Stomach (tissue), 8 donors: ENCODE measurements at regions not wholly inside any gene's neighbourhood (a gene's known extent, or its start where the extent isn't known, plus 50 kb on each side); places are given as distances from the start of the nearest gene placed in this dataset.

Experiments used
- DNase-seq, 2 donors: peaks; one replicate each; pipeline versions ENCODE4 v3.0.0 to v3.0.0-alpha.2; 2013 to 2019
- H3K27ac ChIP-seq, 5 donors: fragments of 200-600 bp in 4 of 5; sonication (generic) in 4 of 5; one replicate each; pipeline ENCODE4 v1.5.1; 2013 to 2019; ENCODE audit warnings: mild to moderate bottlenecking in 1 of 5, moderate library complexity in 1 of 5
- H3K27me3 ChIP-seq, 3 donors: fragments of 200-600 bp; sonication (generic); one replicate each; pipeline ENCODE4 v1.5.1; 2017 to 2019; ENCODE audit warnings: mixed run types in 1 of 3
- H3K36me3 ChIP-seq, 4 donors: fragments of 200-600 bp; sonication (generic); 1 replicate in 3 of 4; 2 replicates in 1 of 4; pipeline ENCODE4 v1.5.1; 2016 to 2019
- H3K4me1 ChIP-seq, 4 donors: fragments of 200-600 bp; sonication (generic); one replicate each; pipeline ENCODE4 v1.5.1; 2016 to 2019
- H3K4me3 ChIP-seq, 4 donors: fragments of 200-600 bp; sonication (generic) in 3 of 4; one replicate each; pipeline ENCODE4 v1.5.1; 2016 to 2019; ENCODE audit warnings: mild to moderate bottlenecking in 1 of 4
- H3K9me3 ChIP-seq, 4 donors: fragments of 200-600 bp; sonication (generic); one replicate each; pipeline ENCODE4 v1.5.1; 2016 to 2019
- EP300 ChIP-seq: sonication (generic); formaldehyde crosslinking; IDR thresholded peaks from one replicate; pipeline ENCODE4 v1.6.1; 2017; ENCODE audit warnings: antibody characterized with exemption
- POLR2A ChIP-seq, 4 donors: fragments of 450-650 bp; IDR thresholded peaks; one replicate each; pipeline ENCODE4 v1.6.1; 2016; ENCODE audit warnings: antibody characterized with exemption in 4 of 4, control low read depth in 2 of 4, mild to moderate bottlenecking in 1 of 4, moderate library complexity in 1 of 4
- POLR2AphosphoS5 ChIP-seq, 3 donors: sonication (generic); formaldehyde crosslinking; IDR thresholded peaks; one replicate each; pipeline ENCODE4 v1.6.1; 2016; ENCODE audit warnings: antibody characterized with exemption in 3 of 3
- WGBS, 5 donors: extraction: QIAGEN DNeasy Blood & Tissue Kit in 3 of 5; methylation state at CpG; one replicate each; pipeline versions ENCODE4 v1.1.5 to v1.1.7; 2013 to 2018; 5-methylcytosine and 5-hydroxymethylcytosine counted together
- intact Hi-C: fragments of 100-400 bp; cut with DNase I; formaldehyde crosslinking; loops from one replicate; pipeline ENCODE4 v1.15.1; 2023; ENCODE audit warnings: low total_unique reads
- TF ChIP-seq, protein P1 (sequence below), 7 experiments: fragments of 450-650 bp in 4 of 7; fragments of 200-600 bp in 3 of 7; sonication (generic) in 3 of 7; IDR thresholded peaks; one replicate each; pipeline ENCODE4 v1.5.1; 2016 to 2019; ENCODE audit warnings: antibody characterized with exemption in 7 of 7, control low read depth in 2 of 7, mild to moderate bottlenecking in 1 of 7
- donor health status: healthy with polysubstance abuse.
- donor health status: Bipolar disorder and iron deficiency.
- donor health status: healthy.

DNA sequence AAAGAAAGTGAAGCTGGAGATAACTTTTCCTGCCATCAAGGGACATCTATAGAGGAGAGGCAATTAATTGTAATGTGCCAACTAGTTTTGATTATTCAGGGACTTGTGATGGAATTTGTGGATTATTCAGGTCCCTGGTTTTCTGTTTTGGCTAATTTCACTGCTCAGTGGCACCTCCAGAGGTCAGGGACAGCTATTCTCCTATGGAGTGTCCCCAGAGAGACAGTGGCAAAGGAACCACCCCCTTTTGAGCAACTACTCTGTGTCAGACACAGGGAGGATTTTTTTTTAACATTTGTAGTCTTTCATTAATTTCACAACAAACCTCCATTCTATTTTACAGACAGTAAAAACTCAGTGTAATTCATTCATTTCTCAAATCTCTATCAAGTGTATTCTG, 206.0 kb upstream of the SPRED2 start:
- intact Hi-C loops: no loop called here
- Histone ChIP-seq H3K9me3 (no peaks in the 10 kb centered on the region), H3K27ac (no peak overlapping the region)

DNA sequence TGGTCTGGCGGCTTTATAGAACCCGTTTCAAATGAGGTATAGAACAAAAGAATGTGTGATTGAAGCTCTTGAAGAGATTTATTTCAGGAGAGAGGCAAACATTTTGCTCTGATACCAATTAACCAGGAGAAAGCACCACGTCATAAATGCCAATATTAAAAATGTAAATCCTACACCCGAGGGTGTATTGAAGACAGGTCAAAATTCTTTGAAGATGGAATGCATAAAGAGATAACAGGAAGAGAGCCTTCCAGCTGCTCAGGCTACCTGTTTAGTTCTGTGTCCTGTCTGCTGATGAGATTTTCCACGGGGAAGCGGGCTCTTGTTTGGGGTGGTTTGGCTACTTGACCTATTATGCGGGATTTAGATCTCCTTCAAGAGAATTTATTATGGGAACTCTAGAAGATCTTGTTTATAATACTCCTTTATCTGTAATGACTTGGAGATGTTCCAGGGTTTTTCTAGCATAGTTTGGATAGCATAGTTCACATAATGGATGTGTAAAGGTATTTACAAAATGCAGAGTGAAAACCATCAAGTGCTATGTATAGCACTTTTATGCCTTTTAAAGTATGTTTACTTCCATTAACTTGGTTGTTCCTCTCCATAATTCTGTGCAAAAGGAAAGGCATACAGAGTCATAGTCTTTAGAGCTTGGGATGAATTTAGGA, 204.5 kb upstream of the SPRED2 start:
- DNase-seq: no peak
- H3K9me3 ChIP-seq: no peaks in the 10 kb centered on the region
- H3K27me3 ChIP-seq: peaks cover 0 to 24% (median 7%) of the 10 kb centered on the region in 3 donors
- intact Hi-C loops: no loop called here
- TF ChIP-seq POLR2AphosphoS5 (IDR thresholded peaks at IDR 0.05) (no peak), POLR2A (IDR thresholded peaks at IDR 0.05) (no peak), EP300 (no peak)
- TF ChIP-seq, protein P1, sequence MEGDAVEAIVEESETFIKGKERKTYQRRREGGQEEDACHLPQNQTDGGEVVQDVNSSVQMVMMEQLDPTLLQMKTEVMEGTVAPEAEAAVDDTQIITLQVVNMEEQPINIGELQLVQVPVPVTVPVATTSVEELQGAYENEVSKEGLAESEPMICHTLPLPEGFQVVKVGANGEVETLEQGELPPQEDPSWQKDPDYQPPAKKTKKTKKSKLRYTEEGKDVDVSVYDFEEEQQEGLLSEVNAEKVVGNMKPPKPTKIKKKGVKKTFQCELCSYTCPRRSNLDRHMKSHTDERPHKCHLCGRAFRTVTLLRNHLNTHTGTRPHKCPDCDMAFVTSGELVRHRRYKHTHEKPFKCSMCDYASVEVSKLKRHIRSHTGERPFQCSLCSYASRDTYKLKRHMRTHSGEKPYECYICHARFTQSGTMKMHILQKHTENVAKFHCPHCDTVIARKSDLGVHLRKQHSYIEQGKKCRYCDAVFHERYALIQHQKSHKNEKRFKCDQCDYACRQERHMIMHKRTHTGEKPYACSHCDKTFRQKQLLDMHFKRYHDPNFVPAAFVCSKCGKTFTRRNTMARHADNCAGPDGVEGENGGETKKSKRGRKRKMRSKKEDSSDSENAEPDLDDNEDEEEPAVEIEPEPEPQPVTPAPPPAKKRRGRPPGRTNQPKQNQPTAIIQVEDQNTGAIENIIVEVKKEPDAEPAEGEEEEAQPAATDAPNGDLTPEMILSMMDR (IDR thresholded peaks at IDR 0.05): no peak
- 49 to 64% (median 60%) methylated on average over 7 of the region's 7 CpGs for WGBS, 5 donors
- no peaks in the 10 kb centered on the region for H3K36me3 ChIP-seq
- no peak overlapping the region for H3K27ac ChIP-seq
- H3K4me1 ChIP-seq: peaks cover 0 to 13% (median 3%) of the 10 kb centered on the region in 4 donors
- H3K4me3 ChIP-seq: no peak overlapping the region

More for the DNA sequence above, 206.0 kb upstream of the SPRED2 start:
- H3K36me3 ChIP-seq: no peaks in the 10 kb centered on the region
- H3K27me3 ChIP-seq: peaks cover 0 to 24% (median 7%) of the 10 kb centered on the region in 3 donors
- no peak for DNase-seq
- peaks cover 0 to 13% (median 3%) of the 10 kb centered on the region in 4 donors for H3K4me1 ChIP-seq
- no peak overlapping the region for H3K4me3 ChIP-seq
- TF ChIP-seq, protein P1 (IDR thresholded peaks at IDR 0.05): no peak
- TF ChIP-seq POLR2A (IDR thresholded peaks at IDR 0.05) (no peak), POLR2AphosphoS5 (IDR thresholded peaks at IDR 0.05) (no peak), EP300 (no peak)

DNA sequence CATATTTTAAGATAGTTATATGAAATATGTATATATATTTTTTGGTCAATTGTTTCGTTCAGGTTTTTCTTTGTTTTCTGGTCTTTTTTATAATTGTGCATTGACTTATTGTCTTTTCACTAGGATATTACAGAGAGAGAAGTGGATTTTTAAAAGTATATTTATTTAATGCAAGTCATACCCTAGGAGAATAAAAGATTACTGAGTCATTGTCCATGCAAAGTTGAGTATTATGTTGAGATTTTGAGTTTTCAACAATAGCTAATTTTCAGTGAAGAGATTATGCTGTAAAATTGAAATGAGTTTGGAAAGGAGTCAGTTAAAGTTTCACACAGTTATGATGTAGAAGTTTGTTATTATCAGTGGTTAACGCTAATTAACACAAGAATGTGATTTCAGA, 203.6 kb upstream of the SPRED2 start:
- Histone ChIP-seq H3K9me3 (no peaks in the 10 kb centered on the region), H3K36me3 (no peaks in the 10 kb centered on the region), H3K27ac (no peak overlapping the region), H3K4me1 (peaks cover 0 to 13% (median 3%) of the 10 kb centered on the region in 4 donors), H3K4me3 (no peak overlapping the region), H3K27me3 (peaks cover 0 to 24% (median 7%) of the 10 kb centered on the region in 3 donors)
- WGBS, 5 donors: 69 to 81% (median 74%) methylated on average over 2 of the region's 2 CpGs
- intact Hi-C loops: no loop called here
- TF ChIP-seq POLR2A (IDR thresholded peaks at IDR 0.05) (no peak), POLR2AphosphoS5 (IDR thresholded peaks at IDR 0.05) (no peak), EP300 (no peak)
- TF ChIP-seq, protein P1 (IDR thresholded peaks at IDR 0.05): no peak
- DNase-seq: no peak

DNA sequence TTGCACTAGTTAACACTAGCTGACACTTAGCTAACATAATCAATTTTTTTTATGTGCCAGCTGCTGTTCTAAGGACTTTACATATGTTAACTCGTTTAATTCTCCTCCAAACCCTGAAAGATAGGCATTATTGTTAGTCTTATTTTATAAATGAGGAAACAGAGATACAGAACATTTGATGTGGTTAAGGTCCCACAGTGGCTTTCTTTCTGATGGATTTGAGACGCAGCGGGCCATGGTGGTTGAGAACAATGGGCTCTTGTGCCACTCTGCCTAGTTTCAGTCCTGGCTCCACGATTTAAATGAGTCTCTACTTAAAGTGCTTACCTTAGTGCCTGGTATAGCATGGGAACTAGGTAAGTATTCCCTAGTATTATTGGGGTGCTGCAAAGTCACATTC, 201.9 kb upstream of the SPRED2 start:
- Histone ChIP-seq H3K27me3 (peaks cover 0 to 14% (median 2%) of the 10 kb centered on the region in 3 donors), H3K27ac (no peak overlapping the region), H3K9me3 (no peaks in the 10 kb centered on the region), H3K4me1 (peaks cover 0 to 3% (median under 1%) of the 10 kb centered on the region in 4 donors), H3K36me3 (no peaks in the 10 kb centered on the region), H3K4me3 (no peak overlapping the region)
- no peak for DNase-seq
- no peak for TF ChIP-seq POLR2AphosphoS5 (IDR thresholded peaks at IDR 0.05)
- TF ChIP-seq, protein P1 (IDR thresholded peaks at IDR 0.05): no peak
- no peak for TF ChIP-seq POLR2A (IDR thresholded peaks at IDR 0.05)
- TF ChIP-seq EP300: no peak
- intact Hi-C loops: no loop called here
- WGBS, 5 donors: 37 to 60% (median 50%) methylated on average over 4 of the region's 4 CpGs
